GM18517 (cell line): ENCODE measurements at regions not wholly inside any gene's neighbourhood (a gene's known extent, or its start where the extent isn't known, plus 50 kb on each side); places are given as distances from the start of the nearest gene placed in this dataset.

Source experiments
- ATAC-seq: cut with Tn5 transposase; IDR thresholded peaks from one replicate; pipeline ENCODE4 v1.9.1; 2021; ENCODE audit warnings: mild to moderate bottlenecking, moderate library complexity; ENCODE audit not compliant: unreplicated experiment

GRCh38 chr2:151037434-151037833 lies 224.2 kb downstream of the RBM43 start:
- no peak for ATAC-seq

- no peak for ATAC-seq
Observed at GRCh38 chr2:151033271-151034248, 228.1 kb downstream of the RBM43 start.

GRCh38 chr2:151032741-151033191 lies 228.9 kb downstream of the RBM43 start:
- ATAC-seq: no peak

- ATAC-seq: no peak
Observed at GRCh38 chr2:151030663-151031230, 230.9 kb downstream of the RBM43 start.

- ATAC-seq: no peak
Observed at GRCh38 chr2:151029406-151030157, 232.1 kb downstream of the RBM43 start.

- no peak for ATAC-seq
Observed at GRCh38 chr2:151028691-151029176, 232.9 kb downstream of the RBM43 start.

GRCh38 chr2:151027151-151027550 lies 234.5 kb downstream of the RBM43 start:
- no peak for ATAC-seq

GRCh38 chr2:151025816-151026215 lies 235.8 kb downstream of the RBM43 start:
- ATAC-seq: no peak

- ATAC-seq: no peak
Observed at GRCh38 chr2:151024696-151025251, 236.9 kb downstream of the RBM43 start.

GRCh38 chr2:151021747-151022452 lies 239.8 kb downstream of the RBM43 start:
- no peak for ATAC-seq

GRCh38 chr2:151020411-151020810 lies 241.3 kb downstream of the RBM43 start:
- peak; percentile 65 for ATAC-seq

GRCh38 chr2:151009437-151010175 lies 252.1 kb downstream of the RBM43 start:
- ATAC-seq: no peak

- no peak for ATAC-seq
Observed at GRCh38 chr2:151007365-151007764, 254.3 kb downstream of the RBM43 start.

GRCh38 chr2:151002959-151003600 lies 258.6 kb downstream of the RBM43 start:
- ATAC-seq: no peak

GRCh38 chr2:150997702-150998440 lies 263.8 kb downstream of the RBM43 start:
- no peak for ATAC-seq

- ATAC-seq: no peak
Observed at GRCh38 chr2:150997066-150997465, 264.6 kb downstream of the RBM43 start.

- ATAC-seq: no peak
Observed at GRCh38 chr2:150994076-150994475, 267.6 kb downstream of the RBM43 start.

GRCh38 chr2:150989969-150990368 lies 271.7 kb downstream of the RBM43 start:
- ATAC-seq: no peak
